ENCODE measurements at regions not wholly inside any gene's neighbourhood (a gene's known extent, or its start where the extent isn't known, plus 50 kb on each side); places are given as distances from the start of the nearest gene placed in this dataset.
"Not testable (repeated sequence)": the region's sequence is repeated elsewhere in the genome, so short reads cannot be mapped to it uniquely, and the experiment has no call there.

DNA sequence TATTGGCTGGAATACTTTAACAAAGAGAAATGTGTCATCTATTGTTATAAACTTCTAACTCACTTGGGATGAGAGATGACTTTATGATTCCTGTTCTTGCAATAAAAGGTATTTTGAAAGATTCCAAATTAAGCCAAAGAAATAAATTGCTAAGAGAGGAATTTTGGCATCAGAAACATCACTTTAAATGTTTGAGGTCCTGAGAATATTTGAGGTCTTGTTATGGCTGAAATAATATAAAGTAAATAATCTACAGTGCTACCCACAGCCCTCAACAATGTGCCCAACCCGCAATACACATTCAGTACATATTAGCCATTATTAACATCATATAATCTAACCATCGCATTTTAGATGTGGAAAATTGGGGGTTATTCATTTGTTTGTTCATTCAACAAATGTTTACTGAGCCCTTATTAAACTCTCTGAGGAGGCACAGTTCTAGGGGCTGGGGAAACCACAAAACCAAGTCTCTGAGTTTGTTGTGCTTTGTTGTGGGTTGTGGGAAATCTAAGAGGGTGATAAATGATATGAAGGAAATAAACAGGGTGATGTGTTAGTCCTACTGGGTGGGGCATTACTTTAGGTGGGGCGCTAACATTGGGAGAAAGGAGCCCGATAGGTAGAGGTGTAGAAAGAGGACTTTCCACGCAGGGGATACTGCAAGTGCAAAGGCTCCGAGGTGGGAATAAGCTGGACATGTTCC is 135.2 kb upstream of the CLINT1 start:
- peak; percentile 14 for DNase-seq

DNA sequence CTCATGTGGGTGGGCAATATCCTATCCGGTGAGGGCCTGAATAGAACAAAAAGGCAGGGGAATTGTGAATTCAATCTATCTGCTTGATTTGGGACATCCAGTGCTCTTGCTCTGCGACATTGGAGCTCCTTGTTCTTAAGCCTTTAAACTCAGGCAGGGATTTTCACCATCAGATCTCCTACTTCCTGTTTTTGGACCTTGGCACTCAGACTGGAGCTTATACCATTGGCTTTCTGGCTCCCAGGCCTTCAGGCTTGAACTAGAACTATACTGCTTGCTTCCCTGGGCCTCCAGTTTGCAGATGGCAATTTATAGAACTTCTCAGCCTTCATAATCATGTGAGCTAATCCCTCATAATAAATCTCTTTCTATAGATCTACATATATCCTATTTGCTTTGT is 134.3 kb upstream of the CLINT1 start:
- peak; percentile 26 for DNase-seq

DNA sequence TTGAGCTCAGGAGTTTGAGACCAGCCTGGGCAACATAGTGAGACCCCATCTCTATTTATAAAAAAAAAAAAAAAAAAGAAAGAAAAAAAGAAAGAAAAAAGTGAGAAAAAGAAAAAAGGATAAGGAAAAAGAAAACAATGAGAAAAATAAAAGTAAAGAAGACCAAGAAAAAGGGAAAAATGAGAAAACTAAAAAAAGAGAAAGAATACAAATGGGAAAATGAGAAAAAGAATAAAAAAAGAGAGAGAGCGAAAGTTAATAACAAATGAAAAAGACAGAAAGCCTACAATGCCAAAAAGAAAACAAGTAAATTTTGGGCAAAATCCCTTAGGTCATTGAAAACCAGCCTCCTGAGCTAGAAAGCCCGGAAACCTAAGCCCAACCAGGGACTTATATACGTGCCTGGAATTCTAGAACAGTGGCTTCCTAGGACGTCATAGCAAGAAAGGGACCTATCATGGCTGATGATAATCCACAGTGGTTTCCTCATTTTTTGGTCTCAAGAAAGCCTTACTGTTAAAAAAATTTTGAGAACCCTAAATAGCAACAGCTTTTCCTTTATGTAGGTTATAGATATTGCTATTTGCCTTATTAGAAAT is 131.7 kb upstream of the CLINT1 start:
- DNase-seq: no peak

DNA sequence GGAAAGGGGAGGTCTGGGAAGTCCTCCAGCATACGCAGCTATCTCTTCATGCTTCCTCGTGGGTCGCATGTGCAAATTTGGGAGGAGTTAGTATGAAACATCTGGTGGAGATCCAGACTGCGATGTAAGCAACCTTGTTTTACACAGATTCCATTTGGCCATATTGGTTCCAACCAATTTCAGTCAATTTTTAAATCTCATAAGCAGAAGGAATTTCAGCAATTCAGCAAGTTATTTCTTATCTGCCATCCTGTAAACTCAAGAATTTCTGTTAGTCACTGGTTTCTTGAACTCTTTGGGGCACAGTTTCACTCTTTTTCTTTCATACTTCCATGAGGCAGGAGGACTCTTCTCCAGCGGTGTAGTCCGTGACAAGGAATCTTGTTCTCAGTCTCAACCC is 130.4 kb upstream of the CLINT1 start:
- no peak for DNase-seq

DNA sequence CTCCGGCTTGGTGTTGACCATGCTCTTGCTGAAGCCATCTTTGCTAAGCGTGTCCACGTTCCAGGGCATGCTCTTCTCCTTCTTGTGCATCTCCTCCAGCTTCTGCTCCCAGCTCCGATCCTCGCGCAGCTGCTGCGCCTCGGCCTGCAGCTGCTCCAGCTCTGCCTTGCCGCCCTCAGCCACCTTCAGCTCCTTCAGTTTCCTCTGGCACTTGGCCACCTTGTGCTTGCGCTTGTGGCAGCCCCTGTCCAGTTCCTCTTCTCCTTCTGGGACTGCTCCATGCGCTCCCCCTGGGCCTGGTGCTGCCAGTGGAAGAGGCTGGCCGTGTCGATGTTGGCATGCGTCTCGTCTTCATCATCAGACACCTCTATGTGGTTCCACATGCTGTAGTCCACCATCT is 128.3 kb upstream of the CLINT1 start:
- no peak for DNase-seq

DNA sequence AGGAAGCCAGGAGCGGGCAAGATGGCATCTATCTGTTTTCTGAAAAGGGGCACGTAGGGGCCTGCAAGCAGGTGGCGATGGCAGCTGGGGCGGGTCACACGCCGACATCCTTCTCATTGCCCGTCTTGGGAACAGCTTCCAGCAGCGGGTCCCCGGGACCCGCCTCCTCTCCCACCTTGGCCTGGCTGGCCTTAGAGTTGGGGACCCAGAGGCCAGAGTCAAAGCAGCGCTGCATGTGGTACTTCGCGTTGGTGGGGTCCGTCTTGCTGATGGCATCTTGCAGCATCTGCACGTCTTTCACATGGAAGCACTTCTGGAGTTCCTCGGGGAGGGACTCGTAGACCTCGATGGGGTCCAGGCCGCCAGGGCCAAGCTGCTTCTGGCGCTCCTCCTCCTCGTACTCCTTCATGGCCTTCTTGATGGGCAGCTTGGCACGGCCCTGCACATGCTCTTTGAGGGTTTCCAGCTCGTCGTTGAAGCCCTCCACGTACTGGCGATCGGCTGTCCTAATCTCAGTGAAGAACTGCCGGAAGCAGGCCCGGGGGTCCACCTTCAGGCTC is 127.6 kb upstream of the CLINT1 start:
- no peak for DNase-seq

DNA sequence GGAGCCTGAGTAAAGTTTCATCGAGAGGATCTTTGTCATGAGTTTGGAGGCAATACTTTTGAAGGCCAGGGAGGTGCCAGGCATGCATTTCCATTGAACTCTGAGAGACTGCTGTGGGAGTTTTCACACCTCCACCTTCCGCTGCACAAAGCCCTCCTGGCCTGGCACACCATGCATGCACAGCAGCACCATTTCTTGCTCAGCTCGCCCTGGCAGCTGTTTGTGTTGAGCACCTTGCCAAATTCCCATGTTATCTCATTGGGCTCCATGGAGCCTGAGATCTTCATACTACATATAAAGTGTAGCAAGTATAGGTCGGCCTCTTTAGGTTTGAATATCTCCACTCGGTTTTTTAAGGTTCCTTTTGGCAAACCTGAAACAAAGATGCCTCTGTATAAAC is 125.7 kb upstream of the CLINT1 start:
- DNase-seq: no peak

DNA sequence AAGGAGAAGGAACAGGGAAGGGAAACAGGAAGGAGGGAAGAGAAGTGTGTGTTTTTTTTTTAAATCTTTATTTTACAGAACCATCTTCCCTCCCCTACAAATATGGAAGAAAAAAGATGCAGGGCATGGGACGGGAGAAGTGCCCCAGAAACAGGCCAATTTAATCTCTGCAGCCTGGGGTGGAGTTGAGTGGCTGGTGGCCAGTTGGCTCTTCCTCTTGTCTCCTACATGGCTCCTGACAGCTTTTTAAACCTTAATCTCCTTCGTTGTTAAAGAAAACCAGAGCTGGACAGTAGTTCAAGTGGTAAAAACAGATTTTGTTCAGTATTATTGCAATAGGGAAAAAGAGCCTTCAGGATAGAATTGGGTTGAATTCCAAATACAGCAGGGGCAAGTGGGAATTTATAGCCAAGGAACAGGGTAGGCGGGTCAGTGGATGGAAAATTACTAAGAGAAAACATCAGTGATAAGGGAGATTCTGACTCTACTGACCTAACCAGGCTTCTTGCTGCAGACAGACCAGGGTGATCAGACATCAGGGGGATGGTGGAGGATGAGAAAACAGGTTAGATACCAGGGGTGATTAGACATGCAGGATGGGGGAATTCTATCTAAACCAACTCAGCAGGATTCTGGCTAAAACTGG is 125.1 kb upstream of the CLINT1 start:
- DNase-seq: no peak

DNA sequence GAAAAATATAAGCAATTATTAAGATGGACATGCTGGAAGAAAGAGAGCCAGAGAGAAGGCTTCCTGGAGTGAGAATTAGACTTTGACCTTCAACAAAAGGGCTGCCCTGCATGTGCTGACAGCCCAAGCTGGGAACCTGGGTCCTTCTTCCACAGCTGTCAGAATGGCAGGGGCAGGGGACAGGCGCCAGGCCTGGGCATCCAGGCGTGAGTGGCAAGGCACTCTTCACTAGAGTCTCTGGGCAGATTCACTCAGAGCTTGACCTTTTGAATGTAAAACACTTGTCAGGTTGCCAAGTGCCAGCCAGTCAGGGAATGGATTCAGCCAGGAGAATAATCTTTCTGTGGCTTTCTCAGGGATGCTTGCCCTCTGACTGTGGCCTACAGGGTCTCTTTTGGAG is 119.1 kb upstream of the CLINT1 start:
- DNase-seq: peak; percentile 28

DNA sequence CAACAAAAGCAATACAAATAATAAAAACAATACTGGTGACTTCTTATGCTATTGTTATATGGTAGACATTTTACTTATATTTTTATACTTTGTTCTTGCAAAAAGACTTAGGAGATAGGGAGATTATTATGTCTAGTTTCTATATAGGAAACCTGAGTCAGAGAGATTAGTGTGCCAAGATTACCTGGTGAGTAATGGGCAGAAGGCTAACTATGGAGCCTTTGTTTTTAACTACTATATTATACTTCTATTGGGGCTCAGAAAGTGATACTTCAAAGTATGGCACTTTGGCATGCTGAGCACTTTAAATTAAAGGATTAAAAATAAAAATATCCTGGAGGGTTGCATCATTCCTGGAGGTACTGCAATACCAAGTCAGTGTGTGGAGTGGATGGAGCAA is 117.5 kb upstream of the CLINT1 start:
- no peak for DNase-seq

DNA sequence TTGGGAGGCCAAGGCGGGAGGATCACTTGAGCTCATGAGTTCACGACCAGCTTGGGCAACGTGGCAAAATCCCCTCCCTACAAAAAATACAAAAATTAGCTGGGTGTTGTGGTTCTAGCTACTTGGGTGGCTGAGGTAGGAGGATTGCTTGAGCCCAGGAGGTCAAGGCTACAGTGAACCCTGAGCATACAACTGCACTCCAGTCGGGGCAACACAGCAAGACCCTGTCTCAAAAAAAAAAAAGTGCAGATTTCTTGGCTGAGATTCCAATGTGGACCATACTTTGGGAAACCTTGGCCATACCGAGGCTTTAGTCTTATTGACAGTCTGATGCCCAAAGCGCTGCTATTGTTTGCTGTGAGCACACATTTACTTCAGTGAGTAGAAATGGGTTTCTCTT is 113.6 kb upstream of the CLINT1 start:
- DNase-seq: no peak

DNA sequence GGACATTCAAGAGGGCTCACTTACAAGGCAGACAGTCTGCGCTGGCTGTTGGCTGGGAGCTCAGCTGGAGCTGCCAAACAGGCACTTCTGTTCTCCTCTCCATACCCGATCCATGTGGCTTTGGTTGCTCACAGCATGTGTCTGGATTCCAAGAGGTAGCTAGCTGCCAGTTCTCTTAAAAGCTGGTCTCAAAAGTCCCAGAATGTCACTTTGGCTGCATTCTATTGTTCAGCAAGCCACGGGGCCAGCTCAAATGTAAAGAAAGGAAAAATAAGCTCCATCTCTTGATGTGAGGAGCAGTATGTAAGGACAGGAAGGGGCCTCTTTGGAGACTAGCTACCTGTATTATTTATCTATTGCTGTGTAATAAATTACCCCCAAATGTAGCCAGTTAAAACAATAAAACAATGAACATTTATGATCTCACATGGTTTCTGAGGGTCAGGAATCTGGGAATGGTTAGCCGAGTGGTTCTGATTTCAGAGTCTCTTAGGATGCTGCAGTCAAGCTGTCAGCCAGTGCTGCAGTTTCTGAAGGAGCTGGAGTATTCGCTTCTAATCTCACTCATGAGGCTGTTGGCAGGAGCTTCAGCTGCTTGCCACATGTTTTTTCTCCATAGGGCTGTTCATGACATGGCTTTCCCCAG is 112.7 kb upstream of the CLINT1 start:
- DNase-seq: peak; percentile 72

DNA sequence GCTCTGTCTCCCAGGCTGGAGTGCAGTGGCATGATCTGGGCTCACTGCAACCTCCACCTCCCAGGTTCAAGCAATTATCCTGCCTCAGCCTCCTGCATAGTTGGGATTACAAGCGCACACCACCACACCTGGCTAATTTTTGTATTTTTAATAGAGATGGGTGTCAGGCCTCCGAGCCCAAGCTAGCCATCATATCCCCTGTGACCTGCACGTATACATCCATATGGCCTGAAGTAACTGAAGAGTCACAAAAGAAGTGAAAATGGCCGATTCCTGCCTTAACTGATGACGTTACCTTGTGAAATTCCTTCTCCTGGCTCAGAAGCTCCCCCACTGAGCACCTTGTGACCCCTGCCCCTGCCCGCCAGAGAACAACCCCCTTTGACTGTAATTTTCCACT is 109.6 kb upstream of the CLINT1 start:
- not testable (repeated sequence) for DNase-seq

DNA sequence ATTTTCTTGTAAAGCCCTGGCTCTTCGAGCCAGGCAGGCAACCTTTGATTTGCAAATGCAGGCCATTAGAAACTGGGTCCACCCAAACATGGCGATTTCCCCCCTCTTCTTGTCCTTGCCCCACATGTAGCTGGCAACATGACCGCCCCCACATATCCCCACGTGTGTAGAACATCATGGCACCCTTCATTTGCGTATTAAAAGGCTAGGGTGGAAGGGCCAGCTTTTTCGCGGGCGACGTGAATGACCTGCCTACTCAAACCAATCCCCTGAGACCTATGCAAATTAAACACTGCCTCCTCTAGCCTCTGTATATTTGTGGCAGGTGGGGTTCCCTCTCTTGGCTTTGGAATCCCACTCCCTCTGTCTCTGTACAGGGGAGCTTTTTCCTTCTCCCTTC is 107.0 kb upstream of the CLINT1 start:
- no peak for DNase-seq

DNA sequence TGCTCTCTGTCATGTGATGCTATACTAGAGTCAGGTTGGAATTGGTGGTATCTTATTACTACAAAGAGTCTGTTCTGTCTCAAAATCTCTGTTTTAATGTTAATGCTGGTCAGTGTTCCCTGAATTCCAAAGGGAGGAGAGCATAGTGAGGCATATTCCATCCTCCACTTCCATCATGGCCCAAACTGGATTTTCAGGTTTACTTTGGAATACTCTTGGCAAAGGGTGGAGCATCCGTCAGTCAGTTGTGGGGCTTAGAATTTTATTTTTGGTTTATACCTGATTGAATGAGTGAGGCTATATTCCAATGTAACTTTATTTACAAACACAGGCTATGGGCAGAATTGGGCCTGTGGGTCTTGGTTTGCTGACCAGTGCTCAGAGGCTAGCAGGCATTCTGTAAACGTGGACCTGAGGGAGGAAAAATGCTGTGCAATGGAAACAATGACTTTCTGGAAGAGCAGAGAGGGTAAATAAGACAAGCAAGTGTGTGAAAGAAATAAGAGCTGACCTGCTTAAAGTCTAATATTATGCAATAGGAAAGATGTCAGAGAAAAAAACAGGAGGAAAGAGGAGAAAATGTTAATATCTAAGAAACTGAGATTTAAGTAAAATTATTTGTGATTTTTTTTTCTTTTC is 106.2 kb upstream of the CLINT1 start:
- no peak for DNase-seq

DNA sequence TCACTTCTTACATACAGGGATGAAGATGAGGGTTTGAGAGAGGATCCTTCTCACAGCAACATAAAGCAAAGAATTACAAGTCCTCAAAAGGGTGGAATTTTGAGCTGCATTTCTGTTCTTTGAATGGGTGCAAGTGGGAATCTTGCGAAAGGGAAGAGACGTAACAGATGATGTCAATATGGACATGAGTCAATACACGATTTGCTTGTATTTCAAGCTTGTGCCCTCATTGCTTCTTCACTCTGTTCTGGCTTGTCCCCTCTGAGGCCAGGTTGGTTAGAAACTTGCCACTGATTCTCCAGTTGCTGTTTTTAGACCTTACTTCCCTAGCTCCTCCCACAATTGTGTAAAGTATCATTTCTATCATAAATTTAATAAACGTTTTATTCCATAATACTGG is 104.8 kb upstream of the CLINT1 start:
- no peak for DNase-seq

DNA sequence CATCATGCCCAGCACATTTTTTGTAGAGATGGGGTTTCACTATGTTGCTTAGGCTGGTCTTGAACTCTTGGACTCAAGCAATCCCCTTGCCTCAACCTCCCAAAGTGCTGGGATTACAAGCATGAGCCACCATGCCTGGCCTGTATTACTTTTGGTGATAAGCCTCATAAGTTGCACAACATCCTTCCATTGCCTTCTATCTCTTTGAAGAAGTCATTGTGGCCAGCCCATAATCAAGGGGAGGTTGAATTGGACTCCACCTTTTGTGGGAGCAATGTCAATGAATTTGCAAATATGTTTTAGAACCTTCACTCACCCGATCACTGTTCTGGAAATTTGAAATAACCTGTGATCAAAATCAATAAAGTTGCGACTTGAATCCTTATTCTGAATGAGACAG is 104.3 kb upstream of the CLINT1 start:
- DNase-seq: no peak

DNA sequence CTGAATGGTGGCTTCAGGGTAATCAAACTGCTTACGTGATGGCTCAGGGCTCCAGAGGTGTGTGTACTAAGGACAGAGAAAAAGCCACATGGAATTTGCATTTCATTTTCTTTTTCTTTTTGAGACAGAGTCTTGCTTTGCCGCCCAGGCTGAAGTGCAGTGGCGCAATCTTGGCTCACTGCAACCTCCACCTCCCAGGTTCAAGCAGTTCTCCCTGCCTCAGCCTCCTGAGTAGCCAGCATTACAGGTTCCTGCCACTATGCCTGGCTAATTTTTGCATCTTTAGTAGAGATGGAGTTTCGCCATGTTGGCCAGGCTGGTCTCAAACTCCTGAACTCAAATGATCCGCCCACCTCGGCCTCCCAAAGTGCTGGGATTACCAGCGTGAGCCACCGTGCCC is 103.7 kb upstream of the CLINT1 start:
- DNase-seq: not testable (repeated sequence)

DNA sequence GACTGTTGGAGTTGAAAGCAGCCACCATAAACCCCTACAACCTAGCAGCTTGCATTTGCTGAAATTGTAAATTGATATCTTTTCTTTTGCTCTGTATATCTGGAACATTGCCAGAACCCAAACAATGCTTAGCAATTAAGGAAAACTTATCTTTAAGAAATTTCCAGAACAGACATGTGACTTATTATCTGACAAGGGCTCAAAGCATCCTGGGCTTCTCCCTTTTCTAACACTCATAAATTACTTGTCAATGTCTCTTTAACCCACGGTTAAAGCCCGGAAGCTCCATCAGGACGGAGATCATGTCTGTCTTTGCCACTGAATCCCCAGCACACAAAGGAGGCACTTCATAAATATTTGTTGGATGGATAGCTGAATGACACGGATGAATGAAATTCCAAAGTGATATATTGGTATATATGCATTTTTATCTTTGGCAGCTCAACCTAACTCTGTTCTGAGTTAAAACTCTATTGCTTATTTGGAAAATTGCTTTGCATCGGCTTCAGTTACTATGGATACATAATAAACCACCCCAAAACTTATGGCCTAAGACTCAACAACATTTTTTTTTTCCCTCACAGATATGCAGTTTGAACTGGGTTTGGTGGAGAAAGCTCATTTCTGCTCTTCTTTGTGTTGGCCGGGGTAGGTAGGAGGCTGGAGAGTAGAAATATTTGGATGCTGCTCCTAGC is 103.1 kb upstream of the CLINT1 start:
- DNase-seq: peak; percentile 84

DNA sequence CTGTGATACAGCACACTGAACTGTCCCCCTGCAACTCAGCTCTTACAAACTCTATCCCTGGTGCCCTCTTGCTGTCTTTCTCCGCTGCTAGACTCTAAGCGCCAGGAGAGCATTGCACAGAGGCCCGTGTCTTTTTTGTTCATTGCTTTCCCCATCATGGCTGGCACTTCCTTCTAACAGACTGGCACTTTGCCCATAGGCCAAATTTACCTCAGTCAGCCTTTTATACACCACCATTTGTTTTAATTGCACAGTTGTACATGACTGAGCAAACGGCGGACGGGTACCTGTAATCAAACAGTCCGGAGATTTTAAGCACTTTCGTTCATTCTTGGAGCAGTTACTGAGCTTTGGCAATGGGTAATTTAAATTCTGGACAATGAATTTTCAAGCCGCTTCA is 102.2 kb upstream of the CLINT1 start:
- DNase-seq: peak; percentile 95

DNA sequence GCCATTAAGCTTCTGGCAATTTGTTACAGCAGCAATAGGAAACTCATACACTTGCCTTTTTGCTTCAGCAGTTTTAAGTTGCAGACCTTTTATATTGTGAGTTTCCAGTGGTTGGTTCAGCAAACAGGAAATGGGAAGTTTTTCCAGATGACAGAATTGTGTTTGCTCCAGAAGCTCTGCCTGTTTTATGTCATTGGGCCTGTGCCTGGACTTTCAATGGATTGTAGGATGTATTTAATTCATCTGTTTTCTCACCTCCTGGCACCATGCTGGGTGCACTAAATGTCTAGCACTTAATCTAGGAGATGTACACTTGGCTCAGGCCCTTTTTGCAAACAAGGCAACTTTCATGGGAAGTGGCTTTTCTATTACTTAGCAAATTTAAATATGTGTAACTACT is 100.4 kb upstream of the CLINT1 start:
- peak; percentile 75 for DNase-seq

DNA sequence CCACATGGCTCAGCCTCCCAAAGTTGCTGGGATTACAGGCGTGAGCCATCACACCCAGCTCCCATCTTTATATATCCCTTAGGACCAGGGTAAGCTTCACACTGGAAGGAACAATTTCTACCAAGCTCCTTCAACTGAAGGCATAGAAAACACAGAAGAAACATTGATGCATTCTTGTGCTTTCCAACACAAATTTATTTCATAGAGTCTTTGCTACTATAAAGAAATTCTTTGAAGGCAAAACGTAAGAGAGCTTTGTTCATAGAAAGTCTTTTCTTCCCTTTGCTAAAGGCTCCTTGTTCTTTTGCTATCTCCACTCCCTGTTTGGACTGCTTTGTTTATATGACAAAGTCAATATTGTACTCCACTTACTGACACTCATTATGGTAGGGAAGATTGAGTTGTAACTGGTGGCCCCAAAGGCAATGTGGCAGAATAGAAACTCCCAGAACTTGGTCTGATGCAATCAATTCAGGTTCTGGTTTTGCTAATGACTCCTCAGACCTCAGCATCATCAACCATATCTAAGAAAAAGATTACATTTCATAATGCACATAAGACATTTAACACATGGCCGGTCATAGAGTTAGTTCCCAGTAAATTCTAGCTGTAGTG is 97.4 kb upstream of the CLINT1 start:
- peak; percentile 23 for DNase-seq
